ENCODE measurements at regions not wholly inside any gene's neighbourhood (a gene's known extent, or its start where the extent isn't known, plus 50 kb on each side); places are given as distances from the start of the nearest gene placed in this dataset.

DNA sequence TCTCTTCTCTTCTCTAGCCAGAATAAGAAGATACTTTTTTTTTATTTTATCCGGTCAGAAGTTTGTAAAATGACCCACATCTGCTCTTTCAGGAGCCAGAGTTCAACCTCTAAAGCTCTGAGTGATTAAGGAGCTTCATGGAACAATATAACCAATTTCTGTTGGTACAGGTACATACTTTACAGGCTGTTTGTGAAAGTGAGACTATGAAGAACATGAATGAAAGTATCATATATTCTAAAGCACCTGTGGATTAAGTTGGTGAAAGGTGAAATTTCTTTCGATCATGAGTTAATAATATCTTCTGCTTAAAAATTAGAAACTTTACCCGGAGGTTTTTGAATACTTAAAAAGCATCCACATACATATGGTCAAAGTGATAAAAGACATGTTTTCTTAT is 65.2 kb downstream of the DMRT2 start:
- no peak overlapping the region for H3K4me3 ChIP-seq (ENCODE audit: low read length)
- DNase-seq (ENCODE audit: low read depth), result no peak
- TF ChIP-seq, protein P1, sequence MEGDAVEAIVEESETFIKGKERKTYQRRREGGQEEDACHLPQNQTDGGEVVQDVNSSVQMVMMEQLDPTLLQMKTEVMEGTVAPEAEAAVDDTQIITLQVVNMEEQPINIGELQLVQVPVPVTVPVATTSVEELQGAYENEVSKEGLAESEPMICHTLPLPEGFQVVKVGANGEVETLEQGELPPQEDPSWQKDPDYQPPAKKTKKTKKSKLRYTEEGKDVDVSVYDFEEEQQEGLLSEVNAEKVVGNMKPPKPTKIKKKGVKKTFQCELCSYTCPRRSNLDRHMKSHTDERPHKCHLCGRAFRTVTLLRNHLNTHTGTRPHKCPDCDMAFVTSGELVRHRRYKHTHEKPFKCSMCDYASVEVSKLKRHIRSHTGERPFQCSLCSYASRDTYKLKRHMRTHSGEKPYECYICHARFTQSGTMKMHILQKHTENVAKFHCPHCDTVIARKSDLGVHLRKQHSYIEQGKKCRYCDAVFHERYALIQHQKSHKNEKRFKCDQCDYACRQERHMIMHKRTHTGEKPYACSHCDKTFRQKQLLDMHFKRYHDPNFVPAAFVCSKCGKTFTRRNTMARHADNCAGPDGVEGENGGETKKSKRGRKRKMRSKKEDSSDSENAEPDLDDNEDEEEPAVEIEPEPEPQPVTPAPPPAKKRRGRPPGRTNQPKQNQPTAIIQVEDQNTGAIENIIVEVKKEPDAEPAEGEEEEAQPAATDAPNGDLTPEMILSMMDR (IDR thresholded peaks at IDR 0.05; ENCODE audit: insufficient read depth, low read depth, low read length, missing control alignments), result no peak

DNA sequence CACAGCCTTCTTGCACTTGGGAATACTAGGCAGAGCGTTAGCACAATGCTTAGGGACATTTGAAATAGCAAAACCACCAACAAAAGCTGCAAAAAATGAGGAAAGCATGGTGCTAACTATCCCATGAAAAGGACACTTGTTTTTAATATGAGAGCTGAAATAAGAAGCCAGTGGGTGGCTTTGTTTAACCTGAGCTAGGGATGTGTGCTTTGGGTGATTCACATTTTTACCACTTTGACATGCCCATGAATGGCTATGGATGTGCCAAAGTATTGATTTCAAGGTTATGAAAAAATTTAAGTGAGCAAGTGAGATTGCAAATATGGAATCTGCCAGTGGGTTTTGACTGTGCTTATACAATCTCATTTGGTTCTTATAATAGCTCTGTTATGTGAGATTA is 67.3 kb downstream of the DMRT2 start:
- TF ChIP-seq, protein P1 (IDR thresholded peaks at IDR 0.05; ENCODE audit: insufficient read depth, low read depth, low read length, missing control alignments), result no peak
- DNase-seq (ENCODE audit: low read depth), result no peak
- no peak overlapping the region for H3K4me3 ChIP-seq (ENCODE audit: low read length)

DNA sequence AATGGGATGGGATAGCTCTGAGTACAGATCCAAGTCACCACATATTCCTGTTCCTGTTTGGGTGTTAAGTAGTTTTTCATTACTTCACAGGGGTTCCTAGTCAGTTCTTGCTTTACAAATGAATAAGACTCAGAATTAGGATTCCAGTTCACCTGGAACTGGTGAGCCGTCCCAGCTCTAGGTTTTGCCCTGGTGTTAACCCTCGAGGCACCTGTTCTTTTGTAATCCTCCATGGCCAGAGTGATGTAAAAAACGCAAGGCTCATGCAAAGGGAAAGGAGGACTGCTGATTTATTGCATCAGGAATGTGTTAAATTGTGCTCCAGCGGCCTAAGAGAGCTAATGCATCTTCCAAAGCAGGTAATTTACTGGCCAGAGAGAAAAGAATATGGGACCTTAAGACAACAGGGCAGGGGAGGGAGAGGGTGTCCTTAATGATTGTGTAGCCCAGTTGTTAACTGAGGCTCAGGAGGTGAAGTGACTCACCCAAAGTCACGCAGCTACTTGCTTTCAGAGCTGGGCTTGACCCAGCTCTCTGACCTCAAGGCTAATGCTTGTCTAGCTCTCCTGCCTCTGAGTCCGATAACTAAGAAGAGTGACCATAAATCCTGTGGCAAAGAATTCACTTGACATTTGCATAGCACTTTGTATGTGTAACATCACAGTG is 70.5 kb downstream of the DMRT2 start:
- no peak overlapping the region for H3K4me3 ChIP-seq (ENCODE audit: low read length)
- DNase-seq (ENCODE audit: low read depth), result peak; percentile 26
- TF ChIP-seq, protein P1 (IDR thresholded peaks at IDR 0.05; ENCODE audit: insufficient read depth, low read depth, low read length, missing control alignments), result no peak

DNA sequence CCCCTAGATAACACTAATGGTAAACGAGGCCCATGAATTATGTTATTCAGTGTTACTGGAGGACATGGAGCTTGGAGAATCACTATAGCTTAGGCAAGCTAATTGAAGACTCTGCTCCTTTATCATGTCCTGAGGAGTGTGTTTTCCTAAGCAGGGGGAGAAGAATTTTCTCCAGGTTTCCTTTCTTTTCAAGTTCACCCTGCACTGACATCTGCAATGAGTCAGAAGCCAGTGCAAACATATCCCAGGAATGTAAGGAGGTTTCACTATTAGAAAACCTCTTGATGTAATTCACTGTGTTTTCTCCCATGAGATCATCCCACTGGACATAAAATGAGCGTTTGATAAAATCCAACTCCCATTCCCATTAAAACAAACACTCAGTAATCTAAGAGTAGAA is 75.6 kb downstream of the DMRT2 start:
- DNase-seq (ENCODE audit: low read depth), result peak; percentile 84
- TF ChIP-seq, protein P1 (IDR thresholded peaks at IDR 0.05; ENCODE audit: insufficient read depth, low read depth, low read length, missing control alignments), result no peak
- no peak overlapping the region for H3K4me3 ChIP-seq (ENCODE audit: low read length)

DNA sequence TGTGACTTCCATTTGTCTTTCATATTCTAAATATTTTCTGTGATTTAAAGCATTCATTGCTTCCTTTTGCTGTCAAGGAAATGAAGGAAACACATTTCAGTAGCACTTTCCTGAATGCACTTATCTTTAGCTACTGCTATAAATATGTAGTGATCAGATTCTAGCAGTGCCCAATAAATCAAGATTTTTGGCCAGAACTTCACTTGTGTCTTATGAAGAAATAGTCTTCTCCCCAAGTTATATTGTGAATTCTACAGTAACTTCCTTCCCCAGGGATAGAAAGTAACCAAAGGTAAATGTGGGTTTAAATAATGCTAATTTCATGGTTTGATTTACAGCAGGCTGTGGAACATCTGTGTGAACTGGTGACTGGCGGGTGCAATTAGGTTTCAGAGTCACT is 77.9 kb downstream of the DMRT2 start:
- H3K4me3 ChIP-seq (ENCODE audit: low read length), result no peak overlapping the region
- DNase-seq (ENCODE audit: low read depth), result no peak
- TF ChIP-seq, protein P1 (IDR thresholded peaks at IDR 0.05; ENCODE audit: insufficient read depth, low read depth, low read length, missing control alignments), result no peak

DNA sequence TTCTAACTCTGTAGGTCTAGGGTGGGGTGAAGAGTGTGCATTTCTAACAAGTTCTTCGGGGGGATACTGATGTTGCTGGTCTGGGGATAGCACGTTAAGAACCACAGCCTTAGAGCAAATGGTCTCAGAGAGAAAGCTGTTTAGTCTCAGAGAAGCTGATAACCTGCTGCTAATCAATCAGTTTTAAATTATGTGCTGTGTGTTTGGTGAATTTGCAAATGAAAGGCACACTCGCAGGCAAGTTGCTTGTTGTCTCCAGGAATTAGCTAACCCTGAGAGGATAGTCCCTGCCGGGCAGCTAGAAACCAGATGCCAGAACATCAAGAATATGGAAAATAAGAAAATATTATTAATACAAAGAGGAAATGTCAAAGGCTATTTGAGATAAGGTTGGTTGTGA is 79.2 kb downstream of the DMRT2 start:
- TF ChIP-seq, protein P1 (IDR thresholded peaks at IDR 0.05; ENCODE audit: insufficient read depth, low read depth, low read length, missing control alignments), result no peak
- no peak overlapping the region for H3K4me3 ChIP-seq (ENCODE audit: low read length)
- no peak for DNase-seq (ENCODE audit: low read depth)

DNA sequence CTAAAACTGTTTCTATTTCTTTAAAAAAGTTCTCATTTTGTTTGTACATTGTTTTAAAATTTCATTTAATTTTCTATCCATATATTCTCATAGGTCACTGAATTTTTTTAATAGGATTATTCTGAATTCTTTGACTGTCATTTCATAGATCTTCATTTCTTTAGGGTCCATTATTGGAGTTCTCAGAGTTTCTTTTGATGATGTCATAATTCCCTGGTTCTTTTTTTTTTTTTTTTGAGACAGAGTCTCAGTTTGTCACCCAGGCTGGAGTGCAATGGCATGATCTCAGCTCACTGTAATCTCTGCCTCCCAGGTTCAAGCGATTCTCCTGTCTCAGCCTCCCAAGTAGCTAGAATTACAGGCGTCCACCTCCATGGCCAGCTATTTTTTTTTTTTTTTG is 89.9 kb downstream of the DMRT2 start:
- no peak overlapping the region for H3K4me3 ChIP-seq (ENCODE audit: low read length)
- TF ChIP-seq, protein P1 (IDR thresholded peaks at IDR 0.05; ENCODE audit: insufficient read depth, low read depth, low read length, missing control alignments), result no peak
- DNase-seq (ENCODE audit: low read depth), result no peak
